Lower leg skin (tissue), 3 donors: ENCODE measurements at regions not wholly inside any gene's neighbourhood (a gene's known extent, or its start where the extent isn't known, plus 50 kb on each side); places are given as distances from the start of the nearest gene placed in this dataset.

ENCODE experiments used
- POLR2A ChIP-seq, 2 donors: fragments of 450-650 bp; IDR thresholded peaks; one replicate each; pipeline ENCODE4 v1.6.1; 2016 to 2017; ENCODE audit warnings: antibody characterized with exemption in 2 of 2, mild to moderate bottlenecking in 1 of 2, moderate library complexity in 1 of 2
- TF ChIP-seq, protein P1 (sequence below), 3 donors: fragments of 450-650 bp; IDR thresholded peaks; one replicate each; pipeline ENCODE4 v1.5.1; 2016; ENCODE audit warnings: antibody characterized with exemption in 3 of 3, mild to moderate bottlenecking in 3 of 3, moderate library complexity in 2 of 3

GRCh38 chr6:56807989-56808337 lies 146.9 kb upstream of the BEND6 start:
- TF ChIP-seq POLR2A (IDR thresholded peaks at IDR 0.05): no peak
- TF ChIP-seq, protein P1, sequence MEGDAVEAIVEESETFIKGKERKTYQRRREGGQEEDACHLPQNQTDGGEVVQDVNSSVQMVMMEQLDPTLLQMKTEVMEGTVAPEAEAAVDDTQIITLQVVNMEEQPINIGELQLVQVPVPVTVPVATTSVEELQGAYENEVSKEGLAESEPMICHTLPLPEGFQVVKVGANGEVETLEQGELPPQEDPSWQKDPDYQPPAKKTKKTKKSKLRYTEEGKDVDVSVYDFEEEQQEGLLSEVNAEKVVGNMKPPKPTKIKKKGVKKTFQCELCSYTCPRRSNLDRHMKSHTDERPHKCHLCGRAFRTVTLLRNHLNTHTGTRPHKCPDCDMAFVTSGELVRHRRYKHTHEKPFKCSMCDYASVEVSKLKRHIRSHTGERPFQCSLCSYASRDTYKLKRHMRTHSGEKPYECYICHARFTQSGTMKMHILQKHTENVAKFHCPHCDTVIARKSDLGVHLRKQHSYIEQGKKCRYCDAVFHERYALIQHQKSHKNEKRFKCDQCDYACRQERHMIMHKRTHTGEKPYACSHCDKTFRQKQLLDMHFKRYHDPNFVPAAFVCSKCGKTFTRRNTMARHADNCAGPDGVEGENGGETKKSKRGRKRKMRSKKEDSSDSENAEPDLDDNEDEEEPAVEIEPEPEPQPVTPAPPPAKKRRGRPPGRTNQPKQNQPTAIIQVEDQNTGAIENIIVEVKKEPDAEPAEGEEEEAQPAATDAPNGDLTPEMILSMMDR (IDR thresholded peaks at IDR 0.05): no peak
